Lung (tissue), 11 donors: ENCODE measurements at regions not wholly inside any gene's neighbourhood (a gene's known extent, or its start where the extent isn't known, plus 50 kb on each side); places are given as distances from the start of the nearest gene placed in this dataset.

Experiments used
- ATAC-seq: fragments of 200-7000 bp; cut with Tn5 transposase; one replicate; pipeline ENCODE4 v1.9.1; 2020; ENCODE audit warnings: moderate number of reproducible peaks; ENCODE audit not compliant: insufficient read depth, low FRiP score
- DNase-seq, 3 donors: peaks; one replicate each; pipeline ENCODE4 v3.0.0-alpha.2; 2013 to 2017
- H3K27ac ChIP-seq, 2 donors: one replicate each; pipeline ENCODE4 v1.5.1; 2013; ENCODE audit warnings: mild to moderate bottlenecking in 2 of 2, moderate library complexity in 2 of 2, control low read depth in 1 of 2, inconsistent platforms in 1 of 2, low read depth in 1 of 2, low read length in 1 of 2
- H3K27me3 ChIP-seq, 3 donors: one replicate each; pipeline ENCODE4 v1.5.1; 2013; ENCODE audit warnings: low read length in 2 of 3; ENCODE audit not compliant: control insufficient read depth in 3 of 3, insufficient read depth in 3 of 3
- H3K36me3 ChIP-seq, 4 donors: one replicate each; pipeline ENCODE4 v1.5.1; 2013; ENCODE audit warnings: low read length in 4 of 4, mild to moderate bottlenecking in 1 of 4, moderate library complexity in 1 of 4; ENCODE audit not compliant: control insufficient read depth in 4 of 4, insufficient read depth in 4 of 4
- H3K4me1 ChIP-seq, 5 donors: one replicate each; pipeline ENCODE4 v1.5.1; 2013; ENCODE audit warnings: low read length in 5 of 5, mild to moderate bottlenecking in 2 of 5, moderate library complexity in 1 of 5; ENCODE audit not compliant: control insufficient read depth in 5 of 5, insufficient read depth in 5 of 5
- H3K4me3 ChIP-seq: one replicate; pipeline ENCODE4 v1.5.1; 2013; ENCODE audit warnings: mild to moderate bottlenecking, control low read depth, moderate library complexity
- H3K9ac ChIP-seq, 2 donors: one replicate each; pipeline ENCODE4 v1.5.1; 2013; ENCODE audit warnings: low read length in 2 of 2, control low read depth in 1 of 2; ENCODE audit not compliant: insufficient read depth in 1 of 2
- H3K9me3 ChIP-seq, 4 donors: one replicate each; pipeline ENCODE4 v1.5.1; 2013; ENCODE audit warnings: low read length in 3 of 4, mild to moderate bottlenecking in 1 of 4, moderate library complexity in 1 of 4; ENCODE audit not compliant: control insufficient read depth in 4 of 4, insufficient read depth in 3 of 4
- WGBS, 2 donors: extraction: QIAGEN DNeasy Blood & Tissue Kit; methylation state at CpG; one replicate each; pipeline ENCODE4 v1.1.7; 2013; 5-methylcytosine and 5-hydroxymethylcytosine counted together
- TF ChIP-seq, protein P1 (sequence below): IDR thresholded peaks from 2 replicates; pipeline ENCODE4 v1.5.1; 2012; ENCODE audit warnings: mild to moderate bottlenecking; ENCODE audit errors: control extremely low read depth, extremely low read depth
- donor health status: control.
- donor health status: control.
- donor health status: Bipolar disorder and iron deficiency.
- donor health status: healthy.
- donor health status: DM: yes; HTN: yes; CAD: no.

DNA sequence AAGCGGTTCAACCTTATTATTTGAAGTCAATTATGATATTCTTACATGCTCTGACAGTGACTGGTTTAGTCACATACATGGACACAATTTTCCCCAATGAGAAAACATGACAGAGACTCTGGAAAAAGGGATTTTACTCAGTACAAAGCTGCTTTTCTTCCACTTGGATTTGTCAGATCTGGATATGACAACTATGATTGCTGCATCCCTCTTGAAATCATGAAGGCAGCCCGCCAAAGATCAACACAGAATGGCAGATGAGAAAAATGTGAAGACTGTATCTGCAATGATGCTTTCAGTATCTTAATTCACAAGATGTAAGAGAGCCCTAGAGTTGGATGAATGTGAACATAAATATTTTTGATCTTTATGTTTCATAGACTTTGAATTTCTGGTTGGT lies 439.6 kb downstream of the CDH8 start:
- no peaks in the 10 kb centered on the region for H3K4me1 ChIP-seq
- no peak overlapping the region for H3K9ac ChIP-seq
- H3K36me3 ChIP-seq = no peaks in the 10 kb centered on the region
- no peak overlapping the region for H3K4me3 ChIP-seq
- H3K27me3 ChIP-seq = no peaks in the 10 kb centered on the region
- WGBS, 2 donors = 80 to 81% methylated on average over 2 of the region's 2 CpGs
- ATAC-seq (no peak), DNase-seq (no peak)
- H3K9me3 ChIP-seq = peaks cover 0 to 10% (median 4%) of the 10 kb centered on the region in 4 donors
- no peak overlapping the region for H3K27ac ChIP-seq
- TF ChIP-seq, protein P1, sequence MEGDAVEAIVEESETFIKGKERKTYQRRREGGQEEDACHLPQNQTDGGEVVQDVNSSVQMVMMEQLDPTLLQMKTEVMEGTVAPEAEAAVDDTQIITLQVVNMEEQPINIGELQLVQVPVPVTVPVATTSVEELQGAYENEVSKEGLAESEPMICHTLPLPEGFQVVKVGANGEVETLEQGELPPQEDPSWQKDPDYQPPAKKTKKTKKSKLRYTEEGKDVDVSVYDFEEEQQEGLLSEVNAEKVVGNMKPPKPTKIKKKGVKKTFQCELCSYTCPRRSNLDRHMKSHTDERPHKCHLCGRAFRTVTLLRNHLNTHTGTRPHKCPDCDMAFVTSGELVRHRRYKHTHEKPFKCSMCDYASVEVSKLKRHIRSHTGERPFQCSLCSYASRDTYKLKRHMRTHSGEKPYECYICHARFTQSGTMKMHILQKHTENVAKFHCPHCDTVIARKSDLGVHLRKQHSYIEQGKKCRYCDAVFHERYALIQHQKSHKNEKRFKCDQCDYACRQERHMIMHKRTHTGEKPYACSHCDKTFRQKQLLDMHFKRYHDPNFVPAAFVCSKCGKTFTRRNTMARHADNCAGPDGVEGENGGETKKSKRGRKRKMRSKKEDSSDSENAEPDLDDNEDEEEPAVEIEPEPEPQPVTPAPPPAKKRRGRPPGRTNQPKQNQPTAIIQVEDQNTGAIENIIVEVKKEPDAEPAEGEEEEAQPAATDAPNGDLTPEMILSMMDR = no peak

DNA sequence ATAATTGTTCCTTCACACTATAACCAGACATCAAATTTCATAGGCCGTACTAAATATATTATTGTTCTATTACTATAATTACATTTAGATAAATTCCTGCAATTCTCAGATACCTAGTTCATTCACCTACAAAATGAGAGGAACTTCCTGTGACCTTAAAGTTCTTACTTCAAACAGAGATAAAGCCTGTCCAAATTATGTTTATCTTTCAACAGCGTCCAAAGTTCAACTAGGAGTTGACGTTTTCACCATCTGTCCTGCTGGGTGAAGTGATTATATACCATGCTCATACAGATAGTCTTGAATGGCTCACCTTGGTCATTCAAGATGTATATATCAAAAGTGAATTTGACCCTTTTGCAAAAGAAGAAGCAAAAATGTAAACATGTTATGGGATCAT lies 440.6 kb downstream of the CDH8 start:
- no peaks in the 10 kb centered on the region for H3K36me3 ChIP-seq

DNA sequence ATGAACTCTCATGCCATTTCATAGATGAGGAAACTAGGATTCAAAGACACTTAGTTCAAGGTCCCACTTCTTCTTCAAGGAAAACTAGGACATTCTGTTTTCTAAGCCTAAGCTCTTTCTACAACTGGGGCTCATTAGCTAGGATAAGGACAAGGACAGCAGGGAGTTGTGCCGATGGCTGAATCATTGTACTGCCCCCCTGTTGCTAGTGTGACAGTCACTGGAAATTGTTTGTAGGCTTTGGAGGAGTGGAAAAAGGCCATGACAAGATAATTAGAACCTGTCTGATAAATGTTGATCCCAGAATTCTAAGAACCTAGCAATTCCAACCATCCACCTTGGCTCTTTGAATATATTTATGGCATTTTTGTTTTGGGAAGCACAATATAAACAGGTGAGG lies 445.7 kb downstream of the CDH8 start:
- DNase-seq (no peak), ATAC-seq (no peak)
- no peak overlapping the region for H3K27ac ChIP-seq
- no peak overlapping the region for H3K4me3 ChIP-seq
- no peak overlapping the region for H3K9ac ChIP-seq
- 84 to 87% methylated on average over 1 of the region's 1 CpG for WGBS, 2 donors
- no peaks in the 10 kb centered on the region for H3K4me1 ChIP-seq
- H3K36me3 ChIP-seq = no peaks in the 10 kb centered on the region
- H3K9me3 ChIP-seq = peaks cover 0 to 10% (median 5%) of the 10 kb centered on the region in 4 donors
- no peaks in the 10 kb centered on the region for H3K27me3 ChIP-seq
- TF ChIP-seq, protein P1 = no peak

More for the DNA sequence above, 440.6 kb downstream of the CDH8 start:
- Histone ChIP-seq H3K27me3 (no peaks in the 10 kb centered on the region), H3K4me1 (no peaks in the 10 kb centered on the region), H3K4me3 (no peak overlapping the region), H3K9ac (no peak overlapping the region), H3K9me3 (peaks cover 0 to 10% (median 5%) of the 10 kb centered on the region in 4 donors), H3K27ac (no peak overlapping the region)
- 56 to 69% methylated on average over 3 of the region's 3 CpGs for WGBS, 2 donors
- TF ChIP-seq, protein P1 = no peak
- DNase-seq (no peak), ATAC-seq (no peak)

DNA sequence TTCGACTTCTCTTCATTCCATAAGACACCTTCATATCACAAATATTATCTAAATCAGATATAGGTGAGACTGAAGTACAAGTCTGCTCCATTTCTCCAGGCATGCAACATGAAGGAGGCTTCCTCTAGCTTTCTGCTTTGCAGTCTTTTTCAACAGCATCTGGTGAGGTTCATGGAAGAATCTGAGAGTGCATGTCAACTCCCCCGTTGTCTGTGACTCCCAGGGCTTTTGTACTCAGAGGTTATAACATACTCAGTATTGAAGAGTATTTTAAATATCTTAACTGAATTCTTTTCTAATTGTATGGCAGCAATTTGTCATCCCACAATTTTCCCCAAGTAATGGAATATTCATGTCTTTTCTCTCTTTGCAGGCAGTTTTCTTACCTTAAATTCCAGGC lies 448.7 kb downstream of the CDH8 start:
- ATAC-seq = no peak
- peaks cover 0 to 2% (median 0%) of the 10 kb centered on the region in 4 donors for H3K9me3 ChIP-seq
- 75 to 95% methylated on average over 2 of the region's 2 CpGs for WGBS, 2 donors
- H3K27me3 ChIP-seq = no peaks in the 10 kb centered on the region
- no peaks in the 10 kb centered on the region for H3K36me3 ChIP-seq
- no peak overlapping the region for H3K9ac ChIP-seq
- no peak overlapping the region for H3K27ac ChIP-seq
- H3K4me1 ChIP-seq = no peaks in the 10 kb centered on the region
- TF ChIP-seq, protein P1 = no peak
- DNase-seq = no peak
- no peak overlapping the region for H3K4me3 ChIP-seq
